ENCODE measurements at regions not wholly inside any gene's neighbourhood (a gene's known extent, or its start where the extent isn't known, plus 50 kb on each side); places are given as distances from the start of the nearest gene placed in this dataset.
A peak's percentile ranks its signal among the peaks of the same experiment; 100 is the strongest.

- no peak overlapping the region for H3K4me3 Mint-ChIP-seq
- TF ChIP-seq, protein P1, sequence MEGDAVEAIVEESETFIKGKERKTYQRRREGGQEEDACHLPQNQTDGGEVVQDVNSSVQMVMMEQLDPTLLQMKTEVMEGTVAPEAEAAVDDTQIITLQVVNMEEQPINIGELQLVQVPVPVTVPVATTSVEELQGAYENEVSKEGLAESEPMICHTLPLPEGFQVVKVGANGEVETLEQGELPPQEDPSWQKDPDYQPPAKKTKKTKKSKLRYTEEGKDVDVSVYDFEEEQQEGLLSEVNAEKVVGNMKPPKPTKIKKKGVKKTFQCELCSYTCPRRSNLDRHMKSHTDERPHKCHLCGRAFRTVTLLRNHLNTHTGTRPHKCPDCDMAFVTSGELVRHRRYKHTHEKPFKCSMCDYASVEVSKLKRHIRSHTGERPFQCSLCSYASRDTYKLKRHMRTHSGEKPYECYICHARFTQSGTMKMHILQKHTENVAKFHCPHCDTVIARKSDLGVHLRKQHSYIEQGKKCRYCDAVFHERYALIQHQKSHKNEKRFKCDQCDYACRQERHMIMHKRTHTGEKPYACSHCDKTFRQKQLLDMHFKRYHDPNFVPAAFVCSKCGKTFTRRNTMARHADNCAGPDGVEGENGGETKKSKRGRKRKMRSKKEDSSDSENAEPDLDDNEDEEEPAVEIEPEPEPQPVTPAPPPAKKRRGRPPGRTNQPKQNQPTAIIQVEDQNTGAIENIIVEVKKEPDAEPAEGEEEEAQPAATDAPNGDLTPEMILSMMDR (IDR thresholded peaks at IDR 0.05), result no peak
- H3K27me3 Mint-ChIP-seq (ENCODE audit: low read depth, poor library complexity), result no peaks in the 10 kb centered on the region
- H3K9me3 Mint-ChIP-seq, result no peaks in the 10 kb centered on the region
- H3K27ac Mint-ChIP-seq, result no peak overlapping the region
- DNase-seq, result no peak
- H3K36me3 Mint-ChIP-seq (ENCODE audit: low read depth), result no peaks in the 10 kb centered on the region
- peaks cover 19% of the 10 kb centered on the region for H3K4me1 Mint-ChIP-seq
These were observed 145.6 kb downstream of the SLC7A11 start for GRCh38 chr4:138096384-138097062.

- no peaks in the 10 kb centered on the region for H3K36me3 Mint-ChIP-seq (ENCODE audit: low read depth)
- no peaks in the 10 kb centered on the region for H3K9me3 Mint-ChIP-seq
- H3K4me3 Mint-ChIP-seq, result no peak overlapping the region
- H3K27me3 Mint-ChIP-seq (ENCODE audit: low read depth, poor library complexity), result no peaks in the 10 kb centered on the region
- H3K27ac Mint-ChIP-seq, result no peak overlapping the region
- TF ChIP-seq, protein P1 (IDR thresholded peaks at IDR 0.05), result no peak
- peaks cover 30% of the 10 kb centered on the region for H3K4me1 Mint-ChIP-seq
- no peak for DNase-seq
These were observed 146.8 kb downstream of the SLC7A11 start for GRCh38 chr4:138095378-138095777.

GRCh38 chr4:138092060-138092459 lies 150.1 kb downstream of the SLC7A11 start:
- TF ChIP-seq, protein P1 (IDR thresholded peaks at IDR 0.05), result no peak
- Mint-ChIP-seq H3K9me3 (no peaks in the 10 kb centered on the region), H3K27ac (no peak overlapping the region), H3K4me3 (no peak overlapping the region), H3K27me3 (ENCODE audit: low read depth, poor library complexity) (no peaks in the 10 kb centered on the region), H3K36me3 (ENCODE audit: low read depth) (no peaks in the 10 kb centered on the region), H3K4me1 (peaks cover 28% of the 10 kb centered on the region)
- no peak for DNase-seq

DNA sequence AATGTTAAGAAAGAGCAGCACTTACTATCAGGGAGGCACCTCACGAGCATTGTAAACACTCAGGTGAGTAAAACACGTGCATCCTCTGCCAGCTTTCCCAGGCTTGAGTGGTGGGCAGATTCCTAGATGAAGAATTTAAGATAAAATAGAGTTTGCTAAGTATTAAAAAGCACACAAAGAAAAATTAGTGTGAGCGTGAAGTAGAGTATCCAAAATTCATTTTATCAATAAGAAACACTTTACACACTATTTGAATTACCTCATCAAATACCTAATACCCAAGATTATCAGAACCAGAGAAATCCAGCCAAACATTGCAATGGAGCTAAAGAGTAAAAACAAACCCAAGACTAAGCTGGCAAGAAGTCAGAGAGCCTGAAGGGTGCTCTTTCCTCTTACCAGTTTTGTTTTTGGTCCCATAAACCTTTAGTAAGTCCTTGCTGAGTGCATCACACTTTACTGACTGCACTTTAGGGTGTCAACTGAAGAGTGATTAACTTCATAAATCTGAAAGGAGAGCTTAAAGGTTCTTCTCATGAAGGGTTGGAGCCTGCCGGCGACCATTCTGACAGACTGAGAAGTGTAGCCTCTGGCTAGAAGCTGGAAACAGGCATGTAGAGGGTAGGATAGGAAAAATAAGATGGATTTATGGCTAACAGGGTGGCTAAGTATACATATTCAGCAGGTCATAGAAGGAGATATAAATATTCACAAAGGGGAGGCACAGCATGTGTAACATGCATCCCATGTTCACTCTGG lies 151.1 kb downstream of the SLC7A11 start:
- H3K27ac Mint-ChIP-seq, result peak overlapping the region; percentile 8
- no peaks in the 10 kb centered on the region for H3K27me3 Mint-ChIP-seq (ENCODE audit: low read depth, poor library complexity)
- H3K4me3 Mint-ChIP-seq, result no peak overlapping the region
- H3K36me3 Mint-ChIP-seq (ENCODE audit: low read depth), result no peaks in the 10 kb centered on the region
- DNase-seq, result no peak
- H3K4me1 Mint-ChIP-seq, result peaks cover 26% of the 10 kb centered on the region
- H3K9me3 Mint-ChIP-seq, result no peaks in the 10 kb centered on the region
- TF ChIP-seq, protein P1 (IDR thresholded peaks at IDR 0.05), result no peak

DNA sequence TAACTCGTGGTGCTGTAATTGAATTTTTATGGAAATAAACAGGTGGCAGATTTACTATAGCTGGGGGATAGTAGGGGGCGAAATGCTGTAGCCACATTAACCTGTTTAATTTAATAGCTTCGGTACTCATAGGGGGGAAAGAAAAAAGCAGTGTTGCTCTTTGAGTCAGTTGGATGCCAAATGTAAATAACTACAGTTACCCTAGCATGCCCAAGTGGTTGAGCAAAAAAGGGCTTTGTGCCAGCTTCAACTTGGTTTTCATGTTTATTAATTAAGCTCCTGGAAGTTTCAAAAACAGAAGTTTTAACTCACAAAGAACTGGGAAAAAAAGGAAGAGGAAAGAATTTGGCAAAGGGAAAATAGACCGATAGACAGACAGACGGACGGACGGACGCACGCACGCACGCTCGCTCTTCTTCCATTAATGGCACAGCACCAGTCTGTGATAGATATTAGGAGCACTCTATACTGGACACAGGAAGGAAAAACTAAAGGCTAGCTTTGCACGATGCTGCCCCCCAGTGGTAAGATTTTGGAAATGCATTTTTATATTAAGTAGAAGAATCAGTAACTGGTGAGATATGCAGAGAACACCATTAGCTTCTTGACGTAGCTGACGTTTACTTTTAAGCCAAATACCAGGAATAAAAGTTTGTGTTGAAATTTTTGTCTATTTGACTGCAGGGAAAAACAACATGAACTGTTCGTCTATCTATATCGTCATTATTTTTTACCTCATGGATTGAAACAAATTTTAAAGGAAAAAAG lies 151.8 kb downstream of the SLC7A11 start:
- peak; percentile 65 for DNase-seq
- H3K9me3 Mint-ChIP-seq, result no peaks in the 10 kb centered on the region
- H3K27ac Mint-ChIP-seq, result no peak overlapping the region
- no peaks in the 10 kb centered on the region for H3K36me3 Mint-ChIP-seq (ENCODE audit: low read depth)
- H3K27me3 Mint-ChIP-seq (ENCODE audit: low read depth, poor library complexity), result no peaks in the 10 kb centered on the region
- H3K4me1 Mint-ChIP-seq, result peaks cover 26% of the 10 kb centered on the region
- TF ChIP-seq, protein P1 (IDR thresholded peaks at IDR 0.05), result peak; percentile 83
- peak overlapping the region; percentile 8 for H3K4me3 Mint-ChIP-seq
